DND-41 (cell line): ENCODE measurements at regions not wholly inside any gene's neighbourhood (a gene's known extent, or its start where the extent isn't known, plus 50 kb on each side); places are given as distances from the start of the nearest gene placed in this dataset.

ENCODE experiments used
- ATAC-seq: fragments of 200-7000 bp; cut with Tn5 transposase; 3 replicates; pipeline ENCODE4 v1.9.1; 2021; ENCODE audit warnings: low read depth; ENCODE audit not compliant: insufficient read depth
- DNase-seq: peaks from one replicate; pipeline ENCODE4 v3.0.0-alpha.2; 2020
- H2AFZ ChIP-seq: 2 replicates; pipeline ENCODE4 v1.6.0; 2012; ENCODE audit warnings: low read depth, low read length
- H3K27ac ChIP-seq: 2 replicates; pipeline ENCODE4 v1.5.1; 2012; ENCODE audit warnings: low read length, inconsistent platforms
- H3K27me3 ChIP-seq: fragments of 200-600 bp; sonication (generic); 2 replicates; pipeline ENCODE4 v1.6.0; 2012; ENCODE audit warnings: low read length, mild to moderate bottlenecking, inconsistent platforms; ENCODE audit not compliant: insufficient read depth, poor library complexity
- H3K36me3 ChIP-seq: 2 replicates; pipeline ENCODE4 v1.5.1; 2012; ENCODE audit warnings: low read length, inconsistent platforms; ENCODE audit not compliant: insufficient read depth
- H3K4me1 ChIP-seq: 2 replicates; pipeline ENCODE4 v1.5.1; 2012; ENCODE audit warnings: mild to moderate bottlenecking, low read length; ENCODE audit not compliant: insufficient read depth
- H3K4me2 ChIP-seq: 2 replicates; pipeline ENCODE4 v1.6.0; 2012; ENCODE audit warnings: mild to moderate bottlenecking, moderate library complexity, low read length, inconsistent platforms; ENCODE audit not compliant: insufficient read depth
- H3K4me3 ChIP-seq, 2 experiments: fragments of 200-600 bp in 1 of 2; shearing (Covaris generic) in 1 of 2; 2 replicates each; pipeline ENCODE4 v1.5.1; 2012 to 2016; ENCODE audit warnings: inconsistent platforms in 2 of 2, low read length in 2 of 2, mild to moderate bottlenecking in 2 of 2, low read depth in 1 of 2, moderate library complexity in 1 of 2
- H3K79me2 ChIP-seq: 2 replicates; pipeline ENCODE4 v1.6.0; 2012; ENCODE audit warnings: low read length, inconsistent platforms; ENCODE audit not compliant: insufficient read depth
- H3K9ac ChIP-seq: 2 replicates; pipeline ENCODE4 v1.6.0; 2012; ENCODE audit warnings: low read depth, mild to moderate bottlenecking, inconsistent platforms, low read length, moderate library complexity
- H3K9me3 ChIP-seq: 2 replicates; pipeline ENCODE4 v1.5.1; 2012; ENCODE audit warnings: low read length, moderate library complexity, mild to moderate bottlenecking, inconsistent platforms; ENCODE audit not compliant: insufficient read depth, severe bottlenecking
- H4K20me1 ChIP-seq: 2 replicates; pipeline ENCODE4 v1.6.0; 2012; ENCODE audit warnings: low read length; ENCODE audit not compliant: insufficient read depth
- EZH2 ChIP-seq: IDR thresholded peaks from 3 replicates; pipeline ENCODE4 v1.6.1; 2012; ENCODE audit warnings: borderline replicate concordance, low read depth, mild to moderate bottlenecking, moderate library complexity, low read length, inconsistent platforms; ENCODE audit not compliant: severe bottlenecking
- TF ChIP-seq, protein P1 (sequence below): IDR thresholded peaks from 2 replicates; pipeline ENCODE4 v1.5.1; 2012; ENCODE audit warnings: borderline replicate concordance, low read length, moderate library complexity, mild to moderate bottlenecking; ENCODE audit not compliant: poor library complexity, severe bottlenecking; ENCODE audit errors: extremely low read depth

GRCh38 chr13:111401755-111402154 is 81.3 kb downstream of the TEX29 start:
- no peak for DNase-seq
- Histone ChIP-seq H3K4me3 (no peak overlapping the region), H3K79me2 (no peaks in the 10 kb centered on the region), H2AFZ (no peak overlapping the region), H3K4me2 (no peak overlapping the region), H3K9ac (no peak overlapping the region), H3K27me3 (no peaks in the 10 kb centered on the region), H3K27ac (no peak overlapping the region), H3K9me3 (no peaks in the 10 kb centered on the region), H4K20me1 (no peaks in the 10 kb centered on the region), H3K36me3 (no peaks in the 10 kb centered on the region), H3K4me1 (peaks cover 2% of the 10 kb centered on the region; the same call in 1 of the 2 replicates)
- no peak for TF ChIP-seq EZH2
- TF ChIP-seq, protein P1, sequence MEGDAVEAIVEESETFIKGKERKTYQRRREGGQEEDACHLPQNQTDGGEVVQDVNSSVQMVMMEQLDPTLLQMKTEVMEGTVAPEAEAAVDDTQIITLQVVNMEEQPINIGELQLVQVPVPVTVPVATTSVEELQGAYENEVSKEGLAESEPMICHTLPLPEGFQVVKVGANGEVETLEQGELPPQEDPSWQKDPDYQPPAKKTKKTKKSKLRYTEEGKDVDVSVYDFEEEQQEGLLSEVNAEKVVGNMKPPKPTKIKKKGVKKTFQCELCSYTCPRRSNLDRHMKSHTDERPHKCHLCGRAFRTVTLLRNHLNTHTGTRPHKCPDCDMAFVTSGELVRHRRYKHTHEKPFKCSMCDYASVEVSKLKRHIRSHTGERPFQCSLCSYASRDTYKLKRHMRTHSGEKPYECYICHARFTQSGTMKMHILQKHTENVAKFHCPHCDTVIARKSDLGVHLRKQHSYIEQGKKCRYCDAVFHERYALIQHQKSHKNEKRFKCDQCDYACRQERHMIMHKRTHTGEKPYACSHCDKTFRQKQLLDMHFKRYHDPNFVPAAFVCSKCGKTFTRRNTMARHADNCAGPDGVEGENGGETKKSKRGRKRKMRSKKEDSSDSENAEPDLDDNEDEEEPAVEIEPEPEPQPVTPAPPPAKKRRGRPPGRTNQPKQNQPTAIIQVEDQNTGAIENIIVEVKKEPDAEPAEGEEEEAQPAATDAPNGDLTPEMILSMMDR: no peak
- no peak for ATAC-seq

DNA sequence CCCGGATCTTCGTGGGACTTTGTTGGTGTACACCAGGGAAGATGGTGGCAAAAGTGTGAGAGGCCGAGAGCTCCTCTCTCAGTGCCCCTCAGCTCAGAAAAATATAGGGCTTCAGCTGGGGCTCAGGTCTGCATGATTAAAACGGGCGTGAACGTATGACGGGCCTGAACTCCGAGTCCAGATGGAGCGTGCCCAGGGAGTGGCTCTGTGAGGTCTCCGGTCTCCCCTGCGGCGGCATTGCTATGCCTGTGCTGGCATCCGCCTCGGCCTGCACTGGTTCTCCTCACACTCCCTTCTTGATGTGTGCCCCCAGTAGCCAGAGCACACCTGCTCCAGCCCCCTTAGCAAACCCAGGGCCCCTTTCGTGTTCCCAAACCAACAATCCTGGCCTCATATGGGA is 82.0 kb downstream of the TEX29 start:
- Histone ChIP-seq H3K4me1 (peaks cover 2% of the 10 kb centered on the region; the same call in 1 of the 2 replicates), H2AFZ (no peak overlapping the region), H3K79me2 (no peaks in the 10 kb centered on the region), H3K9ac (no peak overlapping the region), H3K4me2 (no peak overlapping the region), H4K20me1 (no peaks in the 10 kb centered on the region), H3K36me3 (no peaks in the 10 kb centered on the region), H3K9me3 (no peaks in the 10 kb centered on the region), H3K4me3 (no peak overlapping the region), H3K27me3 (peaks cover under 1% of the 10 kb centered on the region), H3K27ac (no peak overlapping the region)
- no peak for DNase-seq
- ATAC-seq: no peak
- no peak for TF ChIP-seq EZH2
- TF ChIP-seq, protein P1: no peak

- H3K4me2 ChIP-seq: no peak overlapping the region
- no peaks in the 10 kb centered on the region for H3K79me2 ChIP-seq
These were observed 82.8 kb downstream of the TEX29 start for GRCh38 chr13:111403266-111403665.

More at GRCh38 chr13:111403266-111403665, 82.8 kb downstream of the TEX29 start:
- TF ChIP-seq, protein P1: no peak
- TF ChIP-seq EZH2: no peak
- no peaks in the 10 kb centered on the region for H3K9me3 ChIP-seq
- no peaks in the 10 kb centered on the region for H4K20me1 ChIP-seq
- H3K36me3 ChIP-seq: no peaks in the 10 kb centered on the region
- no peak overlapping the region for H3K9ac ChIP-seq
- H3K4me3 ChIP-seq: no peak overlapping the region
- peaks cover 2% of the 10 kb centered on the region; the same call in 1 of the 2 replicates for H3K4me1 ChIP-seq
- DNase-seq (no peak), ATAC-seq (no peak)
- no peak overlapping the region for H2AFZ ChIP-seq
- no peak overlapping the region for H3K27ac ChIP-seq
- H3K27me3 ChIP-seq: peaks cover 3% of the 10 kb centered on the region
